ENCODE measurements at regions not wholly inside any gene's neighbourhood (a gene's known extent, or its start where the extent isn't known, plus 50 kb on each side); places are given as distances from the start of the nearest gene placed in this dataset.

GRCh38 chr1:222204475-222204874, 343.4 kb downstream of the HHIPL2 start:
- no peaks in the 10 kb centered on the region for H3K79me2 ChIP-seq (ENCODE audit: low read depth)
- no peak overlapping the region for H3K4me3 ChIP-seq
- H3K27me3 ChIP-seq (ENCODE audit: insufficient read depth, low read depth), result no peaks in the 10 kb centered on the region
- DNase-seq, result no peak
- intact Hi-C loops (cut with micrococcal nuclease; ENCODE audit: unreplicated experiment), result loop anchor here (10.0 kb wide), 1 partner anchor 250 kb away; no protein-coding TSS in a partner anchor
- H2AFZ ChIP-seq, result no peak overlapping the region
- H3K9me2 ChIP-seq (ENCODE audit: insufficient read depth), result no peaks in the 10 kb centered on the region
- H3K4me1 ChIP-seq (replicated peaks; ENCODE audit: insufficient read depth), result no peaks in the 10 kb centered on the region
- no peak overlapping the region for H3K27ac ChIP-seq
- TF ChIP-seq EZH2 (IDR thresholded peaks at IDR 0.05; ENCODE audit: low read depth) (no peak), CTCF (conservative IDR thresholded peaks at IDR 0.05) (no peak)
- ChIA-PET CTCF (no interaction called here), POLR2A (ENCODE audit: unreplicated experiment) (no interaction called here)
- H3K4me2 ChIP-seq, result no peak overlapping the region
- H3K9me3 ChIP-seq (ENCODE audit: insufficient read depth, low read depth), result no peaks in the 10 kb centered on the region
- no peaks in the 10 kb centered on the region for H3F3A ChIP-seq (ENCODE audit: insufficient read depth, low read depth)
- BruUV-seq (replicated peaks), result no TSS peak
- no peaks in the 10 kb centered on the region for H4K20me1 ChIP-seq (ENCODE audit: insufficient read depth)
- H3K36me3 ChIP-seq (ENCODE audit: low read depth), result no peaks in the 10 kb centered on the region

- no peaks in the 10 kb centered on the region for H3F3A ChIP-seq (ENCODE audit: insufficient read depth, low read depth)
- POLR2A ChIA-PET (ENCODE audit: unreplicated experiment), result no interaction called here
- H3K27me3 ChIP-seq (ENCODE audit: insufficient read depth, low read depth), result no peaks in the 10 kb centered on the region
- H2AFZ ChIP-seq, result no peak overlapping the region
- intact Hi-C loops (cut with micrococcal nuclease; ENCODE audit: unreplicated experiment), result loop anchor here (10.0 kb wide), 1 partner anchor 252 kb away; no protein-coding TSS in a partner anchor
- no peaks in the 10 kb centered on the region for H3K4me1 ChIP-seq (replicated peaks; ENCODE audit: insufficient read depth)
- H3K79me2 ChIP-seq (ENCODE audit: low read depth), result no peaks in the 10 kb centered on the region
- no peaks in the 10 kb centered on the region for H3K9me2 ChIP-seq (ENCODE audit: insufficient read depth)
- H3K27ac ChIP-seq, result no peak overlapping the region
- CTCF ChIA-PET, result no interaction called here
- H3K4me2 ChIP-seq, result no peak overlapping the region
- BruUV-seq (replicated peaks), result no TSS peak
- H3K9me3 ChIP-seq (ENCODE audit: insufficient read depth, low read depth), result no peaks in the 10 kb centered on the region
- H4K20me1 ChIP-seq (ENCODE audit: insufficient read depth), result no peaks in the 10 kb centered on the region
- TF ChIP-seq CTCF (conservative IDR thresholded peaks at IDR 0.05) (no peak), EZH2 (IDR thresholded peaks at IDR 0.05; ENCODE audit: low read depth) (no peak)
- no peak for DNase-seq
- H3K4me3 ChIP-seq, result no peak overlapping the region
- no peaks in the 10 kb centered on the region for H3K36me3 ChIP-seq (ENCODE audit: low read depth)
Measured at GRCh38 chr1:222202831-222203230, 345.1 kb downstream of the HHIPL2 start.

GRCh38 chr1:222196736-222197135, 351.2 kb downstream of the HHIPL2 start:
- Histone ChIP-seq H3K27ac (no peak overlapping the region), H3K79me2 (ENCODE audit: low read depth) (no peaks in the 10 kb centered on the region), H3K9me2 (ENCODE audit: insufficient read depth) (no peaks in the 10 kb centered on the region), H3K4me3 (no peak overlapping the region), H3K9me3 (ENCODE audit: insufficient read depth, low read depth) (no peaks in the 10 kb centered on the region), H3K27me3 (ENCODE audit: insufficient read depth, low read depth) (no peaks in the 10 kb centered on the region), H2AFZ (no peak overlapping the region), H3K4me2 (no peak overlapping the region), H3K36me3 (ENCODE audit: low read depth) (no peaks in the 10 kb centered on the region), H4K20me1 (ENCODE audit: insufficient read depth) (no peaks in the 10 kb centered on the region), H3F3A (ENCODE audit: insufficient read depth, low read depth) (no peaks in the 10 kb centered on the region), H3K4me1 (replicated peaks; ENCODE audit: insufficient read depth) (no peaks in the 10 kb centered on the region)
- ChIA-PET POLR2A (ENCODE audit: unreplicated experiment) (no interaction called here), CTCF (no interaction called here)
- TF ChIP-seq CTCF (conservative IDR thresholded peaks at IDR 0.05) (no peak), EZH2 (IDR thresholded peaks at IDR 0.05; ENCODE audit: low read depth) (no peak)
- DNase-seq, result no peak
- intact Hi-C loops (cut with micrococcal nuclease; ENCODE audit: unreplicated experiment), result no loop called here
- no TSS peak for BruUV-seq (replicated peaks)

All from PC-9 (cell line).